HCT116 (cell line): ENCODE measurements at regions not wholly inside any gene's neighbourhood (a gene's known extent, or its start where the extent isn't known, plus 50 kb on each side); places are given as distances from the start of the nearest gene placed in this dataset.

Experiments
- ATF3 ChIP-seq: IDR thresholded peaks from 2 replicates; pipeline ENCODE4 v1.6.1; 2012
- CTCF ChIP-seq, 3 experiments: fragments of 200-600 bp in 1 of 3; sonication (generic) in 1 of 3; IDR thresholded peaks in 2 of 3; conservative IDR thresholded peaks in 1 of 3; 2 replicates each; pipeline ENCODE4 v1.5.1; 2012 to 2017; ENCODE audit warnings: low read depth in 2 of 3, low read length in 2 of 3, antibody characterized with exemption in 1 of 3, borderline replicate concordance in 1 of 3, control low read depth in 1 of 3, mild to moderate bottlenecking in 1 of 3, mixed read lengths in 1 of 3, mixed run types in 1 of 3, moderate library complexity in 1 of 3; ENCODE audit not compliant: insufficient read depth in 1 of 3
- ELF1 ChIP-seq: IDR thresholded peaks from 2 replicates; pipeline ENCODE4 v1.6.1; 2012; ENCODE audit warnings: low read depth, borderline replicate concordance
- EZH2phosphoT487 ChIP-seq: fragments of 200-600 bp; IDR thresholded peaks from 2 replicates; pipeline ENCODE4 v1.6.1; 2018; ENCODE audit warnings: antibody characterized with exemption, borderline replicate concordance
- JUND ChIP-seq: IDR thresholded peaks from 2 replicates; pipeline ENCODE4 v1.6.1; 2012
- POLR2A ChIP-seq: IDR thresholded peaks from 2 replicates; pipeline ENCODE4 v1.7.0; 2011; ENCODE audit warnings: borderline replicate concordance; ENCODE audit not compliant: insufficient read depth, insufficient read length; ENCODE audit errors: extremely low read depth
- POLR2AphosphoS5 ChIP-seq: IDR thresholded peaks from 2 replicates; pipeline ENCODE4 v1.6.1; 2011; ENCODE audit warnings: mild to moderate bottlenecking, low read depth, low read length, moderate library complexity
- RAD21 ChIP-seq: IDR thresholded peaks from 2 replicates; pipeline ENCODE4 v1.6.1; 2012; ENCODE audit warnings: low read depth, mild to moderate bottlenecking
- REST ChIP-seq: IDR thresholded peaks from 2 replicates; pipeline ENCODE4 v1.6.1; 2012; ENCODE audit warnings: low read depth
- SIN3A ChIP-seq: IDR thresholded peaks from 2 replicates; pipeline ENCODE4 v1.6.1; 2012; ENCODE audit warnings: low read depth
- YY1 ChIP-seq: IDR thresholded peaks from 2 replicates; pipeline ENCODE4 v1.6.1; 2011; ENCODE audit warnings: low read length, low read depth, moderate library complexity, mild to moderate bottlenecking; ENCODE audit not compliant: insufficient replicate concordance; ENCODE audit errors: extremely low read depth

GRCh38 chr17:65307961-65308316 is 170.8 kb downstream of the RGS9 start:
- TF ChIP-seq POLR2A (no peak), SIN3A (no peak), REST (no peak), ELF1 (no peak), CTCF (IDR thresholded peaks at IDR 0.05 in 2 of 3, conservative IDR thresholded peaks at IDR 0.05 in 1 of 3; ENCODE audit: borderline replicate concordance in 1 of 3, insufficient read depth in 1 of 3, low read depth in 2 of 3, low read length in 2 of 3) (no peak), RAD21 (no peak), ATF3 (no peak), JUND (no peak), EZH2phosphoT487 (no peak), POLR2AphosphoS5 (no peak), YY1 (no peak)
